ENCODE measurements at regions not wholly inside any gene's neighbourhood (a gene's known extent, or its start where the extent isn't known, plus 50 kb on each side); places are given as distances from the start of the nearest gene placed in this dataset.

- DNase-seq (ENCODE audit: low spot score), result no peak
These were observed 179.8 kb downstream of the SEC61B start for GRCh38 chr9:99401680-99402504.

- DNase-seq (ENCODE audit: low spot score), result no peak
These were observed 181.3 kb downstream of the SEC61B start for GRCh38 chr9:99403371-99403770.

- DNase-seq (ENCODE audit: low spot score), result no peak
These were observed 183.3 kb downstream of the SEC61B start for GRCh38 chr9:99405359-99405758.

- DNase-seq (ENCODE audit: low spot score), result no peak
These were observed 184.9 kb downstream of the SEC61B start for GRCh38 chr9:99406939-99407338.

GRCh38 chr9:99411068-99411467 is 189.0 kb downstream of the SEC61B start:
- peak; percentile 26 for DNase-seq (ENCODE audit: low spot score)

- DNase-seq (ENCODE audit: low spot score), result no peak
These were observed 189.5 kb downstream of the SEC61B start for GRCh38 chr9:99411479-99412115.

GRCh38 chr9:99412606-99413005 is 190.5 kb downstream of the SEC61B start:
- no peak for DNase-seq (ENCODE audit: low spot score)

- no peak for DNase-seq (ENCODE audit: low spot score)
These were observed 192.2 kb downstream of the SEC61B start for GRCh38 chr9:99414321-99414720.

GRCh38 chr9:99415606-99416005 is 193.5 kb downstream of the SEC61B start:
- DNase-seq (ENCODE audit: low spot score), result no peak

- DNase-seq (ENCODE audit: low spot score), result peak; percentile 45
These were observed 193.9 kb downstream of the SEC61B start for GRCh38 chr9:99416007-99416406.

GRCh38 chr9:99419070-99419469 is 197.0 kb downstream of the SEC61B start:
- DNase-seq (ENCODE audit: low spot score), result no peak

- no peak for DNase-seq (ENCODE audit: low spot score)
These were observed 199.3 kb downstream of the SEC61B start for GRCh38 chr9:99421369-99421768.

- DNase-seq (ENCODE audit: low spot score), result no peak
These were observed 203.0 kb downstream of the SEC61B start for GRCh38 chr9:99425124-99425523.

GRCh38 chr9:99425923-99426842 is 204.1 kb downstream of the SEC61B start:
- no peak for DNase-seq (ENCODE audit: low spot score)

GRCh38 chr9:99427260-99427659 is 205.2 kb downstream of the SEC61B start:
- DNase-seq (ENCODE audit: low spot score), result no peak

GRCh38 chr9:99430301-99430700 is 208.2 kb downstream of the SEC61B start:
- DNase-seq (ENCODE audit: low spot score), result peak; percentile 53

- DNase-seq (ENCODE audit: low spot score), result no peak
These were observed 209.0 kb downstream of the SEC61B start for GRCh38 chr9:99431103-99431502.

- no peak for DNase-seq (ENCODE audit: low spot score)
These were observed 210.0 kb downstream of the SEC61B start for GRCh38 chr9:99432075-99432474.

- no peak for DNase-seq (ENCODE audit: low spot score)
These were observed 211.0 kb downstream of the SEC61B start for GRCh38 chr9:99433095-99433494.

- peak; percentile 82 for DNase-seq (ENCODE audit: low spot score)
These were observed 211.5 kb downstream of the SEC61B start for GRCh38 chr9:99433555-99433954.

GRCh38 chr9:99436616-99437015 is 214.5 kb downstream of the SEC61B start:
- DNase-seq (ENCODE audit: low spot score), result no peak

GRCh38 chr9:99437145-99437544 is 215.1 kb downstream of the SEC61B start:
- DNase-seq (ENCODE audit: low spot score), result no peak

- DNase-seq (ENCODE audit: low spot score), result no peak
These were observed 216.5 kb downstream of the SEC61B start for GRCh38 chr9:99438596-99438995.
